Stimulated activated CD4-positive, alpha-beta T cell treated with anti-CD3 and anti-CD28 coated beads, Interleukin-1b, Interleukin-23, amount 100 ng/mL, for 24 hours (primary cell): ENCODE measurements at regions not wholly inside any gene's neighbourhood (a gene's known extent, or its start where the extent isn't known, plus 50 kb on each side); places are given as distances from the start of the nearest gene placed in this dataset.
A peak's percentile ranks its signal among the peaks of the same experiment; 100 is the strongest.
"Not testable (repeated sequence)": the region's sequence is repeated elsewhere in the genome, so short reads cannot be mapped to it uniquely, and the experiment has no call there.

Experiments
- DNase-seq, 4 experiments: peaks; one replicate each; pipeline ENCODE4 v3.0.0-alpha.2; 2020; ENCODE audit warnings: low read depth in 4 of 4, low spot score in 1 of 4

DNA sequence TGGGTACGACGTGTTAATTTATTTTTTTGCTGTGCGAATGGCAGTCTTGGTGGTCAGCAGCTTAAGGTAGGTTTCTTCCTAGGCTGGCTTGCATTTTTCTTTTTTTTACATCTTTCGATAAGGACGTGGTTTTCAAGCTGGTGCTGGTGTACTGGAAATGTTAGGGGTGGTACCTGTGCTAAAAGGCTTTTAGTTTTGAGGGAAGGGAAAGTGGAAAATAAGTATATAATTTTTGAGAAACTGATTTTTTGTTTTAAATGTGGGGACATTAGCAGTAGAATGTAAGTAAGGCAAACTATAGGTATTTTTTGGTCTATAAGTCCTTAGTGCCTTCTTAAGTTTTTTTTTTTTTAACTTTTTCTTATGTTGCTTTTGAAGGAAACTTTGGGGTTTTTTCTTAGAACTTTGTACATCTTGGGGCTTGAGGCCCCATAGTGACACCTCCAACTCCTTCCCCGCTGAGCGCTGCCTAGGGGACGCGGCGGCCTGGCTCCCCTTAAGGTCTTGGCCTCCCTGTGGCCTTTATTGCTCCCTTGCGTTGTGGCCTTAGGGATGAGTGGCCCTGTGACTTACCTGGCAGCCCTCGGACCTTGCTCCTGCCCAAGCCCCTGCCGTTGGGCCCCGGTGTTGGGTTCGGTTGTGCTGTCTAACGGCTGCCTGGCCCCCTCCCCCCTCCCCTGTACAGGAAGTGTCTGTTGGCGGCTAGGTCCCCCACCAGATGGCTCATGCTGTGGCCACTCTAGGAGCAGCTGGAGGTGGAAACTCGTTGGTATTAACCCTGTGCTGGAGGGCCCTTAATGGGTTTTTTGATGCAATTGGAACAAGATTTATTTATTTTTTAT is 88.0 kb upstream of the RPRML start:
- peak; percentile 32 to 71 (median 52) for DNase-seq

DNA sequence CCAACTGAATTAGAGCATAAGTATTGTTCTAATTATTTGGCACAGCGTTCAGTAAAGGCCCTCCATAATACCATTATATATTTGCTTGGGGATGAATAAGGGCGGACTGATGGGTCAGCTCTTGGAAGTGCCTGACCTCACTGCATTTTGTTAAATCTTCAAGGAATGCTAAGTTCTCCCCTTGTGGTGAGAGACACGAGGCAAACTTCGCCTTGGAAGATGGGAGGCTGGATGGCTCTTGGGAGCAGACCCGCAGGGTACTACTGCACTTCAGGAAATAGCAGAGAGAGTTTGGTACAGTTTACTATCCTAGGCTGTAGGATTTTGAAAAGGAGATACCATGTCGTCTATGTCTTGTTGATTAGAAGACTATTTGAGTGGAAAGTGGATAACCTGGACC is 87.0 kb upstream of the RPRML start:
- DNase-seq = no peak

DNA sequence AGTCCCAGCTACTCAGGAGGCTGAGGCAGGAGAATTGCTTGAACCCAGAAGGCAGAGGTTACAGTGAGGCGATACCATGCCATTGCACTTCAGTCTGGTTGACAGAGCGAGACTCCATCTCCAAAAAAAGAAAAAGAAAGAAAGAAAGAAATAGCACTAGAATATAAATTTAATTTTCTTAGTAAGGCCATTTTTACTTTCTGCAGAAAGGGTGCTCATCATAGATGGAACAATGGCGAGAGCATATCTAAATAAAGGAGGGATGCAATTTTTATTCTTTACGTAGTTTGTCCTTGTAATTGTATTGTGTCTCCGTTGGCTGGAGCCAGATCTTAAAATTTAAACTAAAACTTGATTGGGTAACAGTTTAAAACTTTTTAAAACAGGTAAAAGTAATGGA is 85.6 kb upstream of the RPRML start:
- no peak for DNase-seq

DNA sequence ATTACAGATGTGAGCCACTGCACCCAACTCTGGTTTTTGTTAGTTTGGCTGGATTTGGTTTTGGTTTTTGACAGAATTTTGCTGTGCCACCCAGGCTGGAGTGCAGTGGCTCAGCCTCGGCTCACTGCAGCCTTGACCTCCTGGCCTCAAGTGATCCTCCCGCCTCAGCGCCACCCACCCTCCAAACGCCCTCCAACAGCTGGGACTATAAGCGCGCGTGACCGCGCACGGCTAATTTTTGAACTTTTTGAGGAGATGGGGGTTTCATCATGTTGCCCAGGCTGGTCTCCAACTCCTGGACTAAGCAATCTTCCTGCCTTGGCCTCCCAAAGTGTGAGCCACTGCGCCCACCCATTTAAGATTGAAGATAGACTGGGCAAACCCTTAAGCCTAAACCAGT is 84.4 kb upstream of the RPRML start:
- DNase-seq = no peak

GRCh38 chr17:47062851-47063250 is 83.8 kb upstream of the RPRML start:
- not testable (repeated sequence) for DNase-seq

GRCh38 chr17:47060005-47060404 is 81.0 kb upstream of the RPRML start:
- DNase-seq = not testable (repeated sequence)

DNA sequence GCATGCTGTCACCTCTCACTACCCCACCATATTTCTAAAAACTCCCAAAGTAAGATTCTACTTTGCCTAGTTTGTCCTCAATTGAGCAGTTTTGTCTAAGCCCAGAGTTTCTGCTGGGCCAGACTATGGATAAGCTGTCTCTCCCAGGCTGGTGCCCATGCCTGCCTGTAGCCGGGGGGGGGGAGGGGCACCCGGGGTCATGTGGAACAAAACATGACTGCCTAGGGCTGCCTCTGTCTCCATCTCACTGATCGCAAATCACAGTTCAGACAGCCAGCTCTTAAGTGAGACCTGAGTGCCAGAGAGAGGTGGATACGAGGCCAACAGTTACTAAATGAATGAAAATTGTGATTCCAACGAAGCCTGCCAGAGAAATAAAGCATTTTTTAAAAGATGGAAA is 78.8 kb upstream of the RPRML start:
- no peak for DNase-seq

DNA sequence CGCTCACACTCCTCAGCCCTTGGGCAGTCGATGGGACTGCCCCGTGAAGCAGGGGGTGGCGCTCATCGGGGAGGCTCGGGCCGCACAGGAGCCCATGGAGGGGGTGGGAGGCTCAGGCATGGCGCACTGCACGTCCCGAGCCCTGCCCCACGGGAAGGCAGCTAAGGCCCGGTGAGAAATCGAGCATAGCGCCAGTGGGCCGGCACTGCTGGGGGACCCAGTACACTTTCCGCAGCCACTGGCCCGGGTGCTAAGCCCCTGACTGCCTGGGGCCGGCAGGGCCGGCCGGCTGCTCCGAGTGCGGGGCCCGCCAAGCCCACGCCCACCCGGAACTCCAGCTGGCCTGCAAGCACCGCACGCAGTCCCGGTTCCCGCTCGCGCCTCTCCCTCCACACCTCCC is 78.2 kb upstream of the RPRML start:
- DNase-seq = not testable (repeated sequence)

- DNase-seq = not testable (repeated sequence)
Observed at GRCh38 chr17:47056687-47057086, 77.6 kb upstream of the RPRML start.
